Activated B cell treated with CpG ODN at 0.5 μM for 24 hours (primary cell): ENCODE measurements at regions not wholly inside any gene's neighbourhood (a gene's known extent, or its start where the extent isn't known, plus 50 kb on each side); places are given as distances from the start of the nearest gene placed in this dataset.

Experiments
- ATAC-seq: fragments of 200-7000 bp; cut with Tn5 transposase; one replicate; pipeline ENCODE4 v1.10.0; 2021; ENCODE audit warnings: low read depth, mild to moderate bottlenecking, moderate library complexity
- CTCF ChIA-PET: fragments of 350-600 bp; sonication (Branson Sonifier 250); formaldehyde crosslinking; loops from one replicate; lab custom pipeline; 2021; ENCODE audit warnings: antibody characterized with exemption; lab: Charles Lee
- POLR2A ChIA-PET: fragments of 350-600 bp; sonication (Branson Sonifier 250); formaldehyde crosslinking; loops from one replicate; lab custom pipeline; 2021; ENCODE audit warnings: antibody characterized with exemption; lab: Charles Lee
- DNase-seq: peaks from one replicate; pipeline ENCODE4 v3.0.0; 2022
- H3K27ac Mint-ChIP-seq: one replicate; pipeline ENCODE4 v1.8.0; 2020; ENCODE audit warnings: mixed read lengths
- H3K27me3 Mint-ChIP-seq: one replicate; pipeline ENCODE4 v1.8.0; 2021; ENCODE audit warnings: mixed read lengths
- H3K36me3 Mint-ChIP-seq: one replicate; pipeline ENCODE4 v1.8.0; 2021; ENCODE audit warnings: low read depth, mixed read lengths
- H3K4me1 Mint-ChIP-seq: one replicate; pipeline ENCODE4 v1.8.0; 2021; ENCODE audit warnings: mixed read lengths
- H3K4me3 Mint-ChIP-seq: one replicate; pipeline ENCODE4 v1.8.0; 2020; ENCODE audit warnings: mild to moderate bottlenecking, mixed read lengths
- H3K9me3 Mint-ChIP-seq: one replicate; pipeline ENCODE4 v1.8.0; 2020; ENCODE audit warnings: mixed read lengths
- CTCF ChIP-seq: fragments of 200-600 bp; IDR thresholded peaks from one replicate; pipeline ENCODE4 v1.8.0; 2022; ENCODE audit warnings: antibody characterized with exemption, mild to moderate bottlenecking
- intact Hi-C: fragments of 100-400 bp; cut with micrococcal nuclease; formaldehyde crosslinking; loops from one replicate; pipeline ENCODE4 v1.15.1; 2024

GRCh38 chr16:86011532-86011931, 112.6 kb downstream of the IRF8 start:
- Mint-ChIP-seq H3K36me3 (no peaks in the 10 kb centered on the region), H3K4me3 (no peak overlapping the region), H3K9me3 (peaks cover 4% of the 10 kb centered on the region), H3K27ac (peak overlapping the region; percentile 9), H3K27me3 (no peaks in the 10 kb centered on the region), H3K4me1 (peaks cover 62% of the 10 kb centered on the region)
- peak; percentile 11 for DNase-seq
- ATAC-seq = peak; percentile 36
- no peak for TF ChIP-seq CTCF
- intact Hi-C loops = loop anchor here (1.0 kb wide), 1 partner anchor 15 kb away; no protein-coding TSS in a partner anchor
- CTCF ChIA-PET = interaction anchor here (0.7 to 10.4 kb wide), 5 partner anchors 18 to 673 kb away, joined by 3 to 232 read pairs (median 3); no protein-coding TSS in a partner anchor
- POLR2A ChIA-PET = interaction anchor here (1.3 to 2.1 kb wide), 2 partner anchors 18 to 20 kb away, joined by 3 to 10 read pairs; no protein-coding TSS in a partner anchor

- TF ChIP-seq CTCF = no peak
- POLR2A ChIA-PET = interaction anchor here (0.6 to 1.4 kb wide), 3 partner anchors 19 to 100 kb away, joined by 3 to 5 read pairs (median 3); no protein-coding TSS in a partner anchor
- Mint-ChIP-seq H3K4me1 (peaks cover 60% of the 10 kb centered on the region), H3K36me3 (no peaks in the 10 kb centered on the region), H3K4me3 (no peak overlapping the region), H3K27me3 (peaks cover 3% of the 10 kb centered on the region), H3K9me3 (peaks cover 4% of the 10 kb centered on the region), H3K27ac (no peak overlapping the region)
- DNase-seq = no peak
- CTCF ChIA-PET = interaction anchor here (0.7 to 10.4 kb wide), 5 partner anchors 10 to 673 kb away, joined by 3 to 232 read pairs (median 3); no protein-coding TSS in a partner anchor
- no peak for ATAC-seq
- intact Hi-C loops = no loop called here
Observed at GRCh38 chr16:86012221-86012620, 113.3 kb downstream of the IRF8 start.

- CTCF ChIA-PET = interaction anchor here (0.9 to 10.4 kb wide), 5 partner anchors 22 to 194 kb away, joined by 3 to 232 read pairs (median 5); no protein-coding TSS in a partner anchor
- Mint-ChIP-seq H3K27ac (no peak overlapping the region), H3K4me3 (no peak overlapping the region), H3K9me3 (peaks cover 4% of the 10 kb centered on the region), H3K36me3 (no peaks in the 10 kb centered on the region), H3K27me3 (peaks cover 3% of the 10 kb centered on the region), H3K4me1 (peaks cover 54% of the 10 kb centered on the region)
- POLR2A ChIA-PET = interaction anchor here (1.0 kb wide), 1 partner anchor 192 kb away, joined by 5 read pairs; no protein-coding TSS in a partner anchor
- ATAC-seq = no peak
- intact Hi-C loops = no loop called here
- no peak for DNase-seq
- no peak for TF ChIP-seq CTCF
Observed at GRCh38 chr16:86013867-86014266, 114.9 kb downstream of the IRF8 start.

GRCh38 chr16:86015606-86016005, 116.6 kb downstream of the IRF8 start:
- intact Hi-C loops = loop anchor here (1.0 to 5.0 kb wide), 7 partner anchors 27 to 505 kb away; no protein-coding TSS in a partner anchor
- POLR2A ChIA-PET = interaction anchor here (0.6 to 1.6 kb wide), 6 partner anchors 25 to 196 kb away, joined by 3 to 27 read pairs (median 4); no protein-coding TSS in a partner anchor
- H3K27ac Mint-ChIP-seq = no peak overlapping the region

More at GRCh38 chr16:86015606-86016005, 116.6 kb downstream of the IRF8 start:
- Mint-ChIP-seq H3K4me1 (peaks cover 44% of the 10 kb centered on the region), H3K4me3 (no peak overlapping the region), H3K9me3 (peaks cover 9% of the 10 kb centered on the region), H3K27me3 (peaks cover 3% of the 10 kb centered on the region), H3K36me3 (no peaks in the 10 kb centered on the region)
- no peak for TF ChIP-seq CTCF
- CTCF ChIA-PET = interaction anchor here (0.7 to 10.4 kb wide), 18 partner anchors 9 to 201 kb away, joined by 3 to 232 read pairs (median 4); partner anchors contain the start of gene IRF8
- ATAC-seq (no peak), DNase-seq (peak; percentile 7)
